PC-9 (cell line): ENCODE measurements at regions not wholly inside any gene's neighbourhood (a gene's known extent, or its start where the extent isn't known, plus 50 kb on each side); places are given as distances from the start of the nearest gene placed in this dataset.
A peak's percentile ranks its signal among the peaks of the same experiment; 100 is the strongest.

Experiments
- BruUV-seq: library from RNA; stranded (reverse); fragments of 400-500 nt; replicated peaks from 2 replicates; lab custom pipeline; 2021; lab: Mats Ljungman, UMichigan
- CTCF ChIA-PET: fragments of 300-600 bp; sonication (Branson Sonifier 250); formaldehyde crosslinking; loops from one replicate; lab custom pipeline; 2022; ENCODE audit warnings: antibody characterized with exemption; lab: Charles Lee
- POLR2A ChIA-PET: fragments of 300-600 bp; sonication (Branson Sonifier 250); formaldehyde crosslinking; loops from one replicate; lab custom pipeline; 2022; ENCODE audit warnings: antibody characterized with exemption; ENCODE audit not compliant: unreplicated experiment; lab: Charles Lee
- DNase-seq, 2 experiments: peaks; one replicate each; pipeline versions ENCODE4 v3.0.0 to v3.0.0-alpha.2; 2015 to 2022; ENCODE audit warnings: mixed read lengths in 1 of 2
- H2AFZ ChIP-seq: fragments of 200-600 bp; sonication (generic); 2 replicates; pipeline ENCODE4 v1.8.1; 2017; ENCODE audit warnings: antibody characterized with exemption
- H3F3A ChIP-seq: fragments of 200-600 bp; sonication (generic); 2 replicates; pipeline ENCODE4 v1.8.1; 2017; ENCODE audit warnings: antibody characterized with exemption, mild to moderate bottlenecking, low read depth; ENCODE audit not compliant: insufficient read depth
- H3K27ac ChIP-seq: fragments of 200-600 bp; sonication (generic); 2 replicates; pipeline ENCODE4 v1.6.1; 2016; ENCODE audit warnings: mixed run types
- H3K27me3 ChIP-seq: fragments of 200-600 bp; sonication (generic); 2 replicates; pipeline ENCODE4 v1.6.1; 2016; ENCODE audit warnings: low read depth, mixed run types; ENCODE audit not compliant: insufficient read depth
- H3K36me3 ChIP-seq: fragments of 200-600 bp; sonication (generic); 2 replicates; pipeline ENCODE4 v1.6.1; 2016; ENCODE audit warnings: low read depth, mixed run types
- H3K4me1 ChIP-seq: fragments of 200-600 bp; sonication (generic); replicated peaks from 2 replicates; pipeline ENCODE4 v1.6.1; 2016; ENCODE audit warnings: mixed run types; ENCODE audit not compliant: insufficient read depth
- H3K4me2 ChIP-seq: fragments of 200-600 bp; sonication (generic); 2 replicates; pipeline ENCODE4 v1.6.1; 2017; ENCODE audit warnings: mixed run types
- H3K4me3 ChIP-seq: fragments of 200-600 bp; sonication (generic); 2 replicates; pipeline ENCODE4 v1.6.1; 2016; ENCODE audit warnings: mixed run types
- H3K79me2 ChIP-seq: fragments of 200-600 bp; sonication (generic); 2 replicates; pipeline ENCODE4 v1.6.1; 2017; ENCODE audit warnings: low read depth, mixed run types
- H3K9me2 ChIP-seq: fragments of 200-600 bp; sonication (generic); 2 replicates; pipeline ENCODE4 v1.8.1; 2017; ENCODE audit warnings: mild to moderate bottlenecking; ENCODE audit not compliant: insufficient read depth
- H3K9me3 ChIP-seq: fragments of 200-600 bp; sonication (generic); 2 replicates; pipeline ENCODE4 v1.8.1; 2016; ENCODE audit warnings: low read depth; ENCODE audit not compliant: insufficient read depth
- H4K20me1 ChIP-seq: fragments of 200-600 bp; sonication (generic); 2 replicates; pipeline ENCODE4 v1.8.1; 2017; ENCODE audit not compliant: insufficient read depth
- CTCF ChIP-seq: fragments of 200-600 bp; sonication (generic); conservative IDR thresholded peaks from 2 replicates; pipeline ENCODE4 v1.6.1; 2017; ENCODE audit warnings: mixed run types, antibody characterized with exemption, mild to moderate bottlenecking, moderate library complexity
- EZH2 ChIP-seq: fragments of 200-600 bp; sonication (generic); IDR thresholded peaks from 2 replicates; pipeline ENCODE4 v1.8.0; 2017; ENCODE audit warnings: antibody characterized with exemption, low read depth
- intact Hi-C: fragments of 100-400 bp; cut with micrococcal nuclease; formaldehyde crosslinking; loops from one replicate; pipeline ENCODE4 v1.10.0; 2022; ENCODE audit not compliant: unreplicated experiment

GRCh38 chr9:21741151-21741550 lies 61.3 kb upstream of the MTAP start:
- H3K36me3 ChIP-seq: no peaks in the 10 kb centered on the region
- H3K9me3 ChIP-seq: no peaks in the 10 kb centered on the region; the same call in 1 of the 2 replicates
- BruUV-seq: no TSS peak
- H3K27ac ChIP-seq: no peak overlapping the region
- H4K20me1 ChIP-seq: no peaks in the 10 kb centered on the region
- no peak overlapping the region for H3K4me3 ChIP-seq
- H3K4me1 ChIP-seq: no peaks in the 10 kb centered on the region
- H3K79me2 ChIP-seq: no peaks in the 10 kb centered on the region
- H2AFZ ChIP-seq: no peak overlapping the region
- CTCF ChIA-PET: no interaction called here
- no peaks in the 10 kb centered on the region for H3K27me3 ChIP-seq
- no peak for DNase-seq
- TF ChIP-seq EZH2 (no peak), CTCF (no peak)
- POLR2A ChIA-PET: interaction anchor here (0.5 kb wide), 1 partner anchor 348 kb away, joined by 4 read pairs; no protein-coding TSS in a partner anchor
- intact Hi-C loops: no loop called here
- H3K4me2 ChIP-seq: no peak overlapping the region
- no peaks in the 10 kb centered on the region; the same call in 1 of the 2 replicates for H3F3A ChIP-seq
- no peaks in the 10 kb centered on the region for H3K9me2 ChIP-seq

GRCh38 chr9:21744320-21744719 lies 58.1 kb upstream of the MTAP start:
- BruUV-seq: no TSS peak

GRCh38 chr9:21744841-21745240 lies 57.6 kb upstream of the MTAP start:
- Histone ChIP-seq H3K27me3 (no peaks in the 10 kb centered on the region), H3K4me2 (no peak overlapping the region), H3K79me2 (no peaks in the 10 kb centered on the region), H3K27ac (no peak overlapping the region), H3K4me1 (0 out of 2 replicates have a peak, but pooled peaks cover 9% of the 10 kb centered on the region), H2AFZ (no peak overlapping the region), H3K4me3 (no peak overlapping the region), H3K36me3 (no peaks in the 10 kb centered on the region), H3K9me3 (no peaks in the 10 kb centered on the region; the same call in 1 of the 2 replicates), H3K9me2 (no peaks in the 10 kb centered on the region), H4K20me1 (no peaks in the 10 kb centered on the region), H3F3A (no peaks in the 10 kb centered on the region; the same call in 1 of the 2 replicates)
- POLR2A ChIA-PET: no interaction called here
- intact Hi-C loops: no loop called here
- no TSS peak for BruUV-seq
- DNase-seq: peak in 1 of 2 experiments; percentile 36
- CTCF ChIA-PET: no interaction called here
- TF ChIP-seq CTCF (no peak), EZH2 (no peak)

More at GRCh38 chr9:21744320-21744719, 58.1 kb upstream of the MTAP start:
- Histone ChIP-seq H3K9me3 (no peaks in the 10 kb centered on the region; the same call in 1 of the 2 replicates), H3K9me2 (no peaks in the 10 kb centered on the region), H3K27me3 (no peaks in the 10 kb centered on the region), H3K27ac (no peak overlapping the region), H3K4me3 (no peak overlapping the region), H4K20me1 (no peaks in the 10 kb centered on the region), H3K36me3 (no peaks in the 10 kb centered on the region), H3K4me2 (no peak overlapping the region), H2AFZ (no peak overlapping the region), H3K79me2 (no peaks in the 10 kb centered on the region), H3F3A (no peaks in the 10 kb centered on the region; the same call in 1 of the 2 replicates), H3K4me1 (0 out of 2 replicates have a peak, but pooled peaks cover 9% of the 10 kb centered on the region)
- ChIA-PET POLR2A (no interaction called here), CTCF (no interaction called here)
- DNase-seq: no peak
- intact Hi-C loops: no loop called here
- TF ChIP-seq CTCF (no peak), EZH2 (no peak)
